SK-N-SH (cell line): ENCODE measurements at regions not wholly inside any gene's neighbourhood (a gene's known extent, or its start where the extent isn't known, plus 50 kb on each side); places are given as distances from the start of the nearest gene placed in this dataset.

ENCODE experiments used
- CTCF ChIA-PET: fragments of 300-600, 350-600 bp; formaldehyde crosslinking; extraction: SDS; loops from one replicate; lab custom pipeline; 2021; lab: Yijun Ruan, JAX
- POLR2A ChIA-PET: fragments of 350-600 bp; sonication (Branson Sonifier 250); formaldehyde crosslinking; extraction: SDS; loops from one replicate; lab custom pipeline; 2020; ENCODE audit warnings: antibody characterized with exemption, inconsistent platforms; lab: Yijun Ruan, JAX
- DNase-seq: peaks from one replicate; pipeline ENCODE4 v3.0.0; 2012
- H2AFZ ChIP-seq: fragments of 200-600 bp; sonication (generic); 2 replicates; pipeline ENCODE4 v1.8.1; 2016; ENCODE audit warnings: antibody characterized with exemption, mild to moderate bottlenecking, low read depth
- H3F3A ChIP-seq: fragments of 200-600 bp; sonication (generic); replicated peaks from 2 replicates; pipeline ENCODE3; 2016; ENCODE audit warnings: antibody characterized with exemption, mild to moderate bottlenecking; ENCODE audit not compliant: insufficient read depth
- H3K27ac ChIP-seq, 2 experiments: fragments of 200-500 bp in 1 of 2; fragments of 200-600 bp in 1 of 2; sonication (Bioruptor generic) in 1 of 2; sonication (generic), shearing (Covaris generic) in 1 of 2; 2 replicates each; pipeline versions ENCODE4 v1.5.1 to v1.6.1; 2014 to 2016; ENCODE audit warnings: low read depth in 2 of 2, inconsistent platforms in 1 of 2, low read length in 1 of 2, mild to moderate bottlenecking in 1 of 2, mixed read lengths in 1 of 2
- H3K27me3 ChIP-seq: fragments of 200-600 bp; sonication (generic), shearing (Covaris generic); 2 replicates; pipeline ENCODE4 v1.6.1; 2016; ENCODE audit warnings: mixed run types; ENCODE audit not compliant: insufficient read depth
- H3K36me3 ChIP-seq, 2 experiments: fragments of 200-500 bp in 1 of 2; fragments of 200-600 bp in 1 of 2; sonication (Bioruptor generic) in 1 of 2; sonication (generic) in 1 of 2; replicated peaks in 1 of 2; 2 replicates each; pipeline versions ENCODE3 to v1.5.1; 2014 to 2016; ENCODE audit warnings: low read length in 1 of 2, mild to moderate bottlenecking in 1 of 2; ENCODE audit not compliant: insufficient read depth in 2 of 2, control insufficient read depth in 1 of 2
- H3K4me1 ChIP-seq, 2 experiments: fragments of 200-500 bp in 1 of 2; fragments of 200-600 bp in 1 of 2; sonication (Bioruptor generic) in 1 of 2; sonication (generic), shearing (Covaris generic) in 1 of 2; 2 replicates each; pipeline versions ENCODE4 v1.5.1 to v1.6.1; 2014 to 2016; ENCODE audit warnings: low read depth in 1 of 2, low read length in 1 of 2, mixed run types in 1 of 2; ENCODE audit not compliant: insufficient read depth in 2 of 2, control insufficient read depth in 1 of 2
- H3K4me2 ChIP-seq: fragments of 200-600 bp; sonication (generic), shearing (Covaris generic); 2 replicates; pipeline ENCODE4 v1.6.1; 2017; ENCODE audit warnings: mixed run types
- H3K4me3 ChIP-seq, 2 experiments: fragments of 200-500 bp in 1 of 2; fragments of 200-600 bp in 1 of 2; sonication (Bioruptor generic) in 1 of 2; sonication (generic), shearing (Covaris generic) in 1 of 2; 2 replicates each; pipeline versions ENCODE4 v1.5.1 to v1.8.1; 2014 to 2016; ENCODE audit warnings: low read depth in 2 of 2, inconsistent platforms in 1 of 2, low read length in 1 of 2, mild to moderate bottlenecking in 1 of 2, mixed read lengths in 1 of 2, moderate library complexity in 1 of 2
- H3K79me2 ChIP-seq: fragments of 200-600 bp; sonication (generic); 2 replicates; pipeline ENCODE4 v1.8.1; 2017; ENCODE audit warnings: mild to moderate bottlenecking; ENCODE audit not compliant: insufficient read depth
- H3K9ac ChIP-seq: fragments of 200-600 bp; sonication (generic); 2 replicates; pipeline ENCODE4 v1.6.1; 2017; ENCODE audit warnings: mixed run types
- H3K9me2 ChIP-seq: fragments of 200-600 bp; sonication (generic); 2 replicates; pipeline ENCODE4 v1.6.1; 2017; ENCODE audit warnings: mixed run types
- H3K9me3 ChIP-seq: fragments of 200-600 bp; sonication (generic); 2 replicates; pipeline ENCODE4 v1.6.1; 2017; ENCODE audit warnings: mixed run types, mild to moderate bottlenecking, moderate library complexity
- H4K20me1 ChIP-seq: fragments of 200-600 bp; sonication (generic); 2 replicates; pipeline ENCODE4 v1.6.1; 2017; ENCODE audit warnings: mild to moderate bottlenecking, mixed run types; ENCODE audit not compliant: insufficient read depth
- CHD2 ChIP-seq: fragments of 150-350 bp; IDR thresholded peaks from 2 replicates; pipeline ENCODE4 v1.6.1; 2018; ENCODE audit warnings: low read length; ENCODE audit not compliant: partially characterized antibody
- ELF1 ChIP-seq: IDR thresholded peaks from 2 replicates; pipeline ENCODE4 v1.4.0; 2012
- EP300 ChIP-seq, 2 experiments: IDR thresholded peaks; 2 replicates each; pipeline versions ENCODE4 v1.4.0 to v1.6.1; 2012; ENCODE audit warnings: borderline replicate concordance in 1 of 2, low read depth in 1 of 2, low read length in 1 of 2
- EZH2phosphoT487 ChIP-seq: fragments of 200-600 bp; sonication (generic); IDR thresholded peaks from 2 replicates; pipeline ENCODE4 v1.6.1; 2017; ENCODE audit warnings: low read depth, mixed run types, mild to moderate bottlenecking, antibody characterized with exemption, moderate library complexity, borderline replicate concordance
- FOXJ3 ChIP-seq: sonication (generic); formaldehyde crosslinking; IDR thresholded peaks from 2 replicates; pipeline ENCODE4 v1.5.1; 2020; ENCODE audit warnings: mild to moderate bottlenecking, missing genetic modification reagents
- FOXM1 ChIP-seq: IDR thresholded peaks from 2 replicates; pipeline ENCODE4 v1.4.0; 2012; ENCODE audit warnings: low read depth, mild to moderate bottlenecking
- GABPA ChIP-seq: IDR thresholded peaks from 2 replicates; pipeline ENCODE4 v1.4.0; 2012; ENCODE audit warnings: low read depth, mild to moderate bottlenecking
- JUND ChIP-seq: IDR thresholded peaks from 2 replicates; pipeline ENCODE4 v1.4.0; 2012
- MEF2A ChIP-seq: IDR thresholded peaks from 2 replicates; pipeline ENCODE4 v1.4.0; 2012; ENCODE audit warnings: low read depth, borderline replicate concordance
- NFIC ChIP-seq: IDR thresholded peaks from 2 replicates; pipeline ENCODE4 v1.4.0; 2012; ENCODE audit warnings: borderline replicate concordance
- RXRA ChIP-seq: IDR thresholded peaks from 2 replicates; pipeline ENCODE4 v1.4.0; 2012; ENCODE audit warnings: low read depth, mild to moderate bottlenecking, borderline replicate concordance
- SIN3A ChIP-seq: IDR thresholded peaks from 2 replicates; pipeline ENCODE4 v1.6.1; 2012; ENCODE audit warnings: low read depth, mild to moderate bottlenecking, low read length, moderate library complexity, borderline replicate concordance
- SMC3 ChIP-seq: IDR thresholded peaks from 2 replicates; pipeline ENCODE4 v1.6.1; 2012; ENCODE audit warnings: low read depth, low read length, improper control_type of control experiment
- TAF1 ChIP-seq: IDR thresholded peaks from 2 replicates; pipeline ENCODE4 v1.6.1; 2012; ENCODE audit warnings: low read depth, mild to moderate bottlenecking, low read length, moderate library complexity, borderline replicate concordance
- TCF12 ChIP-seq: IDR thresholded peaks from 2 replicates; pipeline ENCODE4 v1.4.0; 2012
- TEAD4 ChIP-seq: IDR thresholded peaks from 2 replicates; pipeline ENCODE4 v1.4.0; 2012; ENCODE audit warnings: mild to moderate bottlenecking, borderline replicate concordance; ENCODE audit not compliant: insufficient read depth
- WGBS: methylation state at CpG from one replicate; pipeline ENCODE4 v1.1.6; 2017; ENCODE audit warnings: low lambda C conversion rate; 5-methylcytosine and 5-hydroxymethylcytosine counted together
- TF ChIP-seq, protein P1 (sequence below): IDR thresholded peaks from 2 replicates; pipeline ENCODE4 v1.4.0; 2012; ENCODE audit warnings: low read depth, borderline replicate concordance
- TF ChIP-seq, protein P2 (sequence below): fragments of 150-350 bp; IDR thresholded peaks from 2 replicates; pipeline ENCODE4 v1.6.1; 2017; ENCODE audit warnings: antibody characterized with exemption, low read length, low read depth, borderline replicate concordance
- TF ChIP-seq, protein P3 (sequence below): fragments of 200-600 bp; sonication (generic); IDR thresholded peaks from 2 replicates; pipeline ENCODE4 v1.6.1; 2017; ENCODE audit warnings: antibody characterized with exemption, mild to moderate bottlenecking, moderate library complexity
- TF ChIP-seq, protein P4 (sequence below): IDR thresholded peaks from 2 replicates; pipeline ENCODE4 v1.4.0; 2012; ENCODE audit warnings: low read depth
- TF ChIP-seq, protein P5 (sequence below): IDR thresholded peaks from 2 replicates; pipeline ENCODE4 v1.4.0; 2012; ENCODE audit warnings: low read depth, borderline replicate concordance

DNA sequence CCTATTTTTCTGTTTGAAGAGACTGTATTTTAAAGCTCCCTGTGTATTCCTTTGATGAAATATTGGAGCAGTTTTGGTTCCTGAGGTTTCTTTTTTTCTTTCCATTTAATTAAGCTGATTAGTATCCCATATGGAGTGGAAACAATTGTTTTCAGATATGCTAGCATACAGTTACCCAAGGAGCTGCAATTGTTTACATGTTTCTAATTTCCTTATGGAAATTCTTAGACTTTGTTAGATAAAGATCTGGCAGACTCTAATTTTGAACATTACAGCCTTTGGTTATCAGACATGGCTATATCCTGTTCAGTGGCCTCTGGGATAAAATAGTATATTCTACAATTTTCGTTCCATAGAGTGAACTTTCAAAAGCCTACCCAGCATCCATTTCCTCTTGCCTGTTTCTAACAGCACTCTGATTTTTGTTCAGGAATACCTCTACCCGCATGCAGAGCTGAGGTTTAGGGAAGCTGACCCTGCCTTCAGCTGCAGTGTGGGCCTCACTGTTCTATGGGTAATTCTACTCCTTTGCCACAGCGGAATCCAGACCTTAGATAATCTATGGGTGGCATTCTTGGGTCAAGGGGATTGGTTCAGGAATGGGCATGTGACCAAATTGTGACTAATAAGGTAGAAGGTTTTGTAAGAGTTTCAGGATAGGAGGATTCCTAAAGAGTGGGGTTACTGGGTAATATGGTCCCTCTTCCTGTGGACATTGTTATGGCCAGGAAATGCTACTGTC, 161.1 kb upstream of the ANKRD28 start:
- Histone ChIP-seq H3K27me3 (no peaks in the 10 kb centered on the region), H3K36me3 (no peaks in the 10 kb centered on the region), H3K4me1 (peaks cover 5 to 9% of the 10 kb centered on the region in 2 experiments), H4K20me1 (no peaks in the 10 kb centered on the region), H3K27ac (peak overlapping the region; percentile 64 to 73), H3K9ac (no peak overlapping the region), H3K9me2 (no peaks in the 10 kb centered on the region), H3K9me3 (no peaks in the 10 kb centered on the region), H2AFZ (peak overlapping the region; percentile 2), H3F3A (peaks cover 11% of the 10 kb centered on the region), H3K79me2 (no peaks in the 10 kb centered on the region), H3K4me2 (0 out of 2 replicates have a peak overlapping the region, but pooled peaks have one; percentile 14), H3K4me3 (no peak overlapping the region)
- ChIA-PET POLR2A (no interaction called here), CTCF (interaction anchor here (0.7 to 1.5 kb wide), 4 partner anchors 38 to 220 kb away, joined by 3 read pairs; no protein-coding TSS in a partner anchor)
- TF ChIP-seq SMC3 (no peak), RXRA (no peak), ELF1 (0 out of 2 replicates have a peak, but pooled peaks have one; percentile 21), SIN3A (no peak), EZH2phosphoT487 (no peak)
- TF ChIP-seq, protein P1, sequence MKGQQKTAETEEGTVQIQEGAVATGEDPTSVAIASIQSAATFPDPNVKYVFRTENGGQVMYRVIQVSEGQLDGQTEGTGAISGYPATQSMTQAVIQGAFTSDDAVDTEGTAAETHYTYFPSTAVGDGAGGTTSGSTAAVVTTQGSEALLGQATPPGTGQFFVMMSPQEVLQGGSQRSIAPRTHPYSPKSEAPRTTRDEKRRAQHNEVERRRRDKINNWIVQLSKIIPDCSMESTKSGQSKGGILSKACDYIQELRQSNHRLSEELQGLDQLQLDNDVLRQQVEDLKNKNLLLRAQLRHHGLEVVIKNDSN, result peak; percentile 84
- peak; percentile 21 for DNase-seq
- 68% methylated on average over 3 of the region's 3 CpGs for WGBS

DNA sequence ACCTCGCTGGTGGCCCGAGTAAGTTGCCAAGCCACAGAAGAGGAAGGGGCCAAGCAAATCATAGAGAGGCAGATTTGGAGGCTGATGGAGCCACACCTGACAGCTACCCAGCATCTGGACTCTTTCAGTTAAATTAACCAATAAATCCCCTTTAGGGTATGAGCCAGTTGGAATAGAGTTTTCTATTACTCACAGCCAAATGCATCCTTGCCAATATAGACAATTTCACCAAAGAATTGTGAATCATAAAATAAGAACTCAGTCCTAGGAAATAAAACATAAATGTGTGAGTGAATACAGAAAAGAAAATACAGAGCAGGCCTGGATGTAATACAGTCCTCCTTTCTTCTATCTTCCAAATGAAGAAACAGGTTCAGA, 161.6 kb upstream of the ANKRD28 start:
- peaks cover 12% of the 10 kb centered on the region for H3F3A ChIP-seq
- H4K20me1 ChIP-seq, result no peaks in the 10 kb centered on the region
- WGBS, result 34% methylated on average over 2 of the region's 2 CpGs
- H3K4me1 ChIP-seq, result peaks cover 5 to 9% of the 10 kb centered on the region in 2 experiments
- POLR2A ChIA-PET, result no interaction called here
- no peaks in the 10 kb centered on the region for H3K79me2 ChIP-seq
- H3K9ac ChIP-seq, result no peak overlapping the region
- no peaks in the 10 kb centered on the region for H3K9me3 ChIP-seq
- 0 out of 2 replicates have a peak overlapping the region, but pooled peaks have one; percentile 14 for H3K4me2 ChIP-seq
- H3K27me3 ChIP-seq, result no peaks in the 10 kb centered on the region
- peak overlapping the region in 1 of 2 experiments; percentile 73; a peak in 3 of 4 replicates for H3K27ac ChIP-seq
- H3K36me3 ChIP-seq, result no peaks in the 10 kb centered on the region
- CTCF ChIA-PET, result interaction anchor here (1.5 kb wide), 2 partner anchors 19 to 38 kb away, joined by 3 to 4 read pairs; no protein-coding TSS in a partner anchor
- no peak for DNase-seq
- H3K4me3 ChIP-seq, result no peak overlapping the region
- H2AFZ ChIP-seq, result 0 out of 2 replicates have a peak overlapping the region, but pooled peaks have one; percentile 2
- no peaks in the 10 kb centered on the region for H3K9me2 ChIP-seq
- TF ChIP-seq, protein P2, sequence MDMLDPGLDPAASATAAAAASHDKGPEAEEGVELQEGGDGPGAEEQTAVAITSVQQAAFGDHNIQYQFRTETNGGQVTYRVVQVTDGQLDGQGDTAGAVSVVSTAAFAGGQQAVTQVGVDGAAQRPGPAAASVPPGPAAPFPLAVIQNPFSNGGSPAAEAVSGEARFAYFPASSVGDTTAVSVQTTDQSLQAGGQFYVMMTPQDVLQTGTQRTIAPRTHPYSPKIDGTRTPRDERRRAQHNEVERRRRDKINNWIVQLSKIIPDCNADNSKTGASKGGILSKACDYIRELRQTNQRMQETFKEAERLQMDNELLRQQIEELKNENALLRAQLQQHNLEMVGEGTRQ, result no peak
- no peak for TF ChIP-seq EZH2phosphoT487
- no peak for TF ChIP-seq GABPA
- peak; percentile 72; the same call in 1 of the 2 replicates for TF ChIP-seq FOXM1
- TF ChIP-seq FOXJ3 (CRISPR knock-in tag), result no peak
- TF ChIP-seq NFIC, result peak; percentile 89
- TF ChIP-seq, protein P3, sequence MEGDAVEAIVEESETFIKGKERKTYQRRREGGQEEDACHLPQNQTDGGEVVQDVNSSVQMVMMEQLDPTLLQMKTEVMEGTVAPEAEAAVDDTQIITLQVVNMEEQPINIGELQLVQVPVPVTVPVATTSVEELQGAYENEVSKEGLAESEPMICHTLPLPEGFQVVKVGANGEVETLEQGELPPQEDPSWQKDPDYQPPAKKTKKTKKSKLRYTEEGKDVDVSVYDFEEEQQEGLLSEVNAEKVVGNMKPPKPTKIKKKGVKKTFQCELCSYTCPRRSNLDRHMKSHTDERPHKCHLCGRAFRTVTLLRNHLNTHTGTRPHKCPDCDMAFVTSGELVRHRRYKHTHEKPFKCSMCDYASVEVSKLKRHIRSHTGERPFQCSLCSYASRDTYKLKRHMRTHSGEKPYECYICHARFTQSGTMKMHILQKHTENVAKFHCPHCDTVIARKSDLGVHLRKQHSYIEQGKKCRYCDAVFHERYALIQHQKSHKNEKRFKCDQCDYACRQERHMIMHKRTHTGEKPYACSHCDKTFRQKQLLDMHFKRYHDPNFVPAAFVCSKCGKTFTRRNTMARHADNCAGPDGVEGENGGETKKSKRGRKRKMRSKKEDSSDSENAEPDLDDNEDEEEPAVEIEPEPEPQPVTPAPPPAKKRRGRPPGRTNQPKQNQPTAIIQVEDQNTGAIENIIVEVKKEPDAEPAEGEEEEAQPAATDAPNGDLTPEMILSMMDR, result no peak
- TF ChIP-seq TCF12, result peak; percentile 98
- peak; percentile 47; the same call in 1 of the 2 replicates for TF ChIP-seq TEAD4
- no peak for TF ChIP-seq CHD2
- TF ChIP-seq TAF1, result no peak
- TF ChIP-seq, protein P4, sequence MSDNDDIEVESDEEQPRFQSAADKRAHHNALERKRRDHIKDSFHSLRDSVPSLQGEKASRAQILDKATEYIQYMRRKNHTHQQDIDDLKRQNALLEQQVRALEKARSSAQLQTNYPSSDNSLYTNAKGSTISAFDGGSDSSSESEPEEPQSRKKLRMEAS, result no peak
- TF ChIP-seq JUND, result peak; percentile 75
- TF ChIP-seq ELF1, result 0 out of 2 replicates have a peak, but pooled peaks have one; percentile 0
- no peak for TF ChIP-seq SIN3A
- TF ChIP-seq MEF2A, result 0 out of 2 replicates have a peak, but pooled peaks have one; percentile 9
- peak in 1 of 2 experiments; percentile 95; a peak in 2 of 4 replicates for TF ChIP-seq EP300 (IDR thresholded peaks at IDR 0.05; ENCODE audit: borderline replicate concordance in 1 of 2, low read depth in 1 of 2, low read length in 1 of 2)
- TF ChIP-seq, protein P5, sequence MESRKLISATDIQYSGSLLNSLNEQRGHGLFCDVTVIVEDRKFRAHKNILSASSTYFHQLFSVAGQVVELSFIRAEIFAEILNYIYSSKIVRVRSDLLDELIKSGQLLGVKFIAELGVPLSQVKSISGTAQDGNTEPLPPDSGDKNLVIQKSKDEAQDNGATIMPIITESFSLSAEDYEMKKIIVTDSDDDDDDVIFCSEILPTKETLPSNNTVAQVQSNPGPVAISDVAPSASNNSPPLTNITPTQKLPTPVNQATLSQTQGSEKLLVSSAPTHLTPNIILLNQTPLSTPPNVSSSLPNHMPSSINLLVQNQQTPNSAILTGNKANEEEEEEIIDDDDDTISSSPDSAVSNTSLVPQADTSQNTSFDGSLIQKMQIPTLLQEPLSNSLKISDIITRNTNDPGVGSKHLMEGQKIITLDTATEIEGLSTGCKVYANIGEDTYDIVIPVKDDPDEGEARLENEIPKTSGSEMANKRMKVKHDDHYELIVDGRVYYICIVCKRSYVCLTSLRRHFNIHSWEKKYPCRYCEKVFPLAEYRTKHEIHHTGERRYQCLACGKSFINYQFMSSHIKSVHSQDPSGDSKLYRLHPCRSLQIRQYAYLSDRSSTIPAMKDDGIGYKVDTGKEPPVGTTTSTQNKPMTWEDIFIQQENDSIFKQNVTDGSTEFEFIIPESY, result no peak
